ENCODE measurements at regions not wholly inside any gene's neighbourhood (a gene's known extent, or its start where the extent isn't known, plus 50 kb on each side); places are given as distances from the start of the nearest gene placed in this dataset.

- DNase-seq, result no peak
Observed at GRCh38 chr15:29208836-29209235, 60.8 kb downstream of the NSMCE3 start.

DNA sequence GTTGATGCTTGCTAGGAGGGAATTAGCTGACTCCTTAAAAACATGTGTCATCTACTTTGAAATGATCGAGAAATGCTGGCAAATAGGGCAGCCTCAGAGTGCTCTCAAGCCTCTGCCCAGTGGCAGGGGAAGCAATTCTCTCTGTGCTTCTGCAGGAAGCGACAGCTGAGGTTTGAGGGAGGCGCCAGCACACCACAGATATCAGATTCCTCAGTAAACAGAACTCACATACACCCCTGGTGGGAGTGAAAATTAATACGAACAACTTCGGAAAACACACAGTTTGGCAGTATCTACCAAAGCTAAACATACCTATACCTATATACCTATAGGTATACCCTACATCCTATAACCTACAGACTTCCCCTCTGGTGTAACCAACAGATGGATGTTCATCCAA, 61.3 kb downstream of the NSMCE3 start:
- DNase-seq, result no peak

GRCh38 chr15:29207758-29208108, 61.9 kb downstream of the NSMCE3 start:
- DNase-seq, result no peak

DNA sequence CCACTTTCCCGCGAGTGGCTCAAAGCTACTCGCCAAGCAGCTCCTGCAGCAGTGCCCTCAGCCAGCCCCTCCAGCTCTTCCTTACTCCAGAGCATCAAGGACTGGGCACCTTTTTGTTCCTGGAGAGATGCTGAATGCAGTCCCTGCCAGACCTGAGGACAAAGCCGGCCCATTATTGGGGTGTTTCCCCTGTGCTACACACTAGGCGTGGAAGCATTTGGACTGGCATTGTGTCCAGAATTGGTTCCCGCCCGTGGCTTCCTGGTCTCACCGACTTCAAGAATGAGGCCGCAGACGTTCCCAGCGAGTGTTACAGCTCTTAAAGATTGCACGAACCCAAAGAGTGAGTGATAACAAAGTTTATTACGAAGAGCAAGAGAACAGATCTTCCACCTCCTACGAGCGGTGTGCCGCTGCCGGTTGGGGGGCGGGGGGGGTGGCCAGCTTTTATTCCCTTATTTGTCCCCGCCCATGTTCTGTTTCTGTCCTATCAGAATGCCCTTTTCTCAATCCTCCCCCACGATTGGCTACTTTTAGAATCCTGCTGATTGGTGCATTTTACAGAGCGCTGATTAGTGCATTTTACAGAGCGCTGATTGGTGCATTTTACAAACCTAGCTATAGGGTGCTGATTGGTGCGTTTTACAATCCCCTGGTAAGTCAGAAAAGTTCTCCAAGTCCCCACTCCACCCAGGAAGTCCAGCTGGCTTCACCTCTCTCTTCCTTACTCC, 62.4 kb downstream of the NSMCE3 start:
- DNase-seq, result no peak

DNA sequence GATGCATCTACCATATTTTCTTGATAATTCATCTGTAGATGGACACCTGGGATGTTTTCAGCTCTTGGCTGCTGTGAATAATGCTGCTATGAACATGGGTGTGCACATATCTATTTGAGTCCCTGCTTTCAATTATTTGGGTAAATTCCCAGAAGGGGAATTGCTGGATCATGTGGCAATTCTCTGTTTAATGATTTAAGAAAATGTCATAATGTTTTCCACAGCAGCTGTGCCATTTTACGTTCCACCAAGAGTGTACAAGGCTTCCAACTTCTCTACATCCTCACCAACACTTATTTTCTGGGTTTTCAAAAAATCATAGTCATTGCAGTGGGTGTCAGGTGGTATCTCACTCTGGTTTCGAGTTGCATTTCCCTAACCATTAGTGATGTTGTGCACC, 64.4 kb downstream of the NSMCE3 start:
- DNase-seq, result no peak

GRCh38 chr15:29204369-29204755, 65.3 kb downstream of the NSMCE3 start:
- no peak for DNase-seq

- DNase-seq, result no peak
Observed at GRCh38 chr15:29203718-29204368, 65.8 kb downstream of the NSMCE3 start.

GRCh38 chr15:29196722-29197121, 72.9 kb downstream of the NSMCE3 start:
- no peak for DNase-seq

GRCh38 chr15:29196290-29196689, 73.3 kb downstream of the NSMCE3 start:
- no peak for DNase-seq

GRCh38 chr15:29194866-29195265, 74.8 kb downstream of the NSMCE3 start:
- no peak for DNase-seq

GRCh38 chr15:29183071-29183831, 86.4 kb downstream of the NSMCE3 start:
- peak in 1 of 58 donors; percentile 4 for DNase-seq

GRCh38 chr15:29182590-29182989, 87.0 kb downstream of the NSMCE3 start:
- DNase-seq, result no peak

GRCh38 chr15:29172742-29173725, 96.6 kb downstream of the NSMCE3 start:
- DNase-seq, result no peak

- DNase-seq, result no peak
Observed at GRCh38 chr15:29170521-29170920, 99.1 kb downstream of the NSMCE3 start.
